T-helper 1 cell treated with Interleukin-12 subunit alpha and Interleukin-12 subunit beta and Interleukin-4 antibody, amounts not matched to agents 30 μg/mL and 1 μg/mL, for 36 hours (primary cell): ENCODE measurements at regions not wholly inside any gene's neighbourhood (a gene's known extent, or its start where the extent isn't known, plus 50 kb on each side); places are given as distances from the start of the nearest gene placed in this dataset.
"Not testable (repeated sequence)": the region's sequence is repeated elsewhere in the genome, so short reads cannot be mapped to it uniquely, and the experiment has no call there.

Experiments
- H3K27ac Mint-ChIP-seq: one replicate; pipeline ENCODE4 v1.8.0; 2021; ENCODE audit warnings: mild to moderate bottlenecking, mixed read lengths
- H3K27me3 Mint-ChIP-seq: one replicate; pipeline ENCODE4 v1.8.0; 2021; ENCODE audit warnings: low read depth, mixed read lengths
- H3K36me3 Mint-ChIP-seq: one replicate; pipeline ENCODE4 v1.8.0; 2021; ENCODE audit warnings: low read depth, mixed read lengths
- H3K4me1 Mint-ChIP-seq: one replicate; pipeline ENCODE4 v1.8.0; 2021; ENCODE audit warnings: low read depth, mixed read lengths
- H3K4me3 Mint-ChIP-seq: one replicate; pipeline ENCODE4 v1.8.0; 2021; ENCODE audit warnings: mild to moderate bottlenecking, moderate library complexity, mixed read lengths
- H3K9me3 Mint-ChIP-seq: one replicate; pipeline ENCODE4 v1.8.0; 2021; ENCODE audit warnings: mixed read lengths

DNA sequence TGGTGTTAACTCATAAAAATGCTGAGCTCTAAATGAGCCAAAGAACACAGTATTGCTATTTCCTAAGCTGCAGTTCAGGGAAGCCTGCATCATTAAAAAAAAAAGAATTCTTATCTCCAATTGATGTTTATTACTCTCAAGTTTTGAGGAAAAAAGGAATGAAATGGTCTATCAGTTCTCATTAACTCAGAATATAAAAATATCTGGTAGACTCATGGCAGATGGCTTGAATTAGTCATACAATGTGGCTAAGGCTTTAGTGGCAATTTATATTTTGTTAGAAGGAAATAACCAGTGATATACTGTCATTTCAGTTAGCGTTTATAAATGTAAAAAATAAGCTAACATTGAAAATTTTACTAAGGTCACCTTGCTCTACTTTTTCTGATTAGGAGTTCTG is 1403.4 kb upstream of the C9orf72 start:
- no peaks in the 10 kb centered on the region for H3K36me3 Mint-ChIP-seq

DNA sequence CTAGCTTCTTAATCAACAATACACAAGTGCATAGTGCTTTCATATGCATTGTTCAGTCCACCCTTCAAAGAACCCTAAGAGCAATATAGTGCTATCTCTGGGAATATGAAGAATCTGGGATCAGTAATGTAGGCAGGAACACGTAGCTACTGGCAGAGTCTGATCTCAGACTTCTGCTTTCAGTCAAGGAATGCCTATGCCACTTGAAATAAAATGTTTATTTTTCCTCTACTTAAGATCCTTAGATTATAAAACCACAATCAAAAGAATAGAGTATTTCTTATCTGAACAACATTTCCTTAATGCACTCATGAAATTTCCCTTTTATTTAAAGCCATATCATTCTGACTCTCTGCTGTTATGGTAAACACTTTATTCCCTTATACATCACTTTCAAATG is 1407.8 kb upstream of the C9orf72 start:
- H3K27me3 Mint-ChIP-seq = no peaks in the 10 kb centered on the region
- no peak overlapping the region for H3K4me3 Mint-ChIP-seq
- H3K36me3 Mint-ChIP-seq = no peaks in the 10 kb centered on the region
- no peak overlapping the region for H3K27ac Mint-ChIP-seq
- no peaks in the 10 kb centered on the region for H3K9me3 Mint-ChIP-seq
- no peaks in the 10 kb centered on the region for H3K4me1 Mint-ChIP-seq

More for the DNA sequence above, 1403.4 kb upstream of the C9orf72 start:
- no peaks in the 10 kb centered on the region for H3K4me1 Mint-ChIP-seq
- no peaks in the 10 kb centered on the region for H3K9me3 Mint-ChIP-seq
- H3K4me3 Mint-ChIP-seq = no peak overlapping the region
- no peaks in the 10 kb centered on the region for H3K27me3 Mint-ChIP-seq
- H3K27ac Mint-ChIP-seq = no peak overlapping the region

DNA sequence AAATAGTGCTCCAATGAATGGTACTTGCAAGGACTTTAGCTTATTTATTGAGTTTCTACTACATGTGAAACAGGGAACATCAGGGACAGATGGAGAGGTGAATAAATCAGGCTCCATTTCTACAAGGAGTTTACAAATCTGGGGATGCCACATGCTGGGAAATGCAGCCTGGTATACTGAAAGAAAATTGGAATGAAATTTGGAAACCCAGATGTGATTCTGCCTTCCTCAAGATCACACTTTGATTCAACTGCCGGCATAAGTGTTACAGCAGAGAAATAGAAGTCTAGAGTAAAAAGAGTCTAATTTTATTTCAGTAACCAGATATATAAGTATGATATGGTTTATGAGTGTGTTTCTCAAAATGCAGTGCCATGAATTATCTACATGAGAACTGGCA is 1408.4 kb upstream of the C9orf72 start:
- no peaks in the 10 kb centered on the region for H3K36me3 Mint-ChIP-seq
- no peak overlapping the region for H3K4me3 Mint-ChIP-seq
- H3K9me3 Mint-ChIP-seq = no peaks in the 10 kb centered on the region
- no peaks in the 10 kb centered on the region for H3K4me1 Mint-ChIP-seq
- no peak overlapping the region for H3K27ac Mint-ChIP-seq
- H3K27me3 Mint-ChIP-seq = no peaks in the 10 kb centered on the region

DNA sequence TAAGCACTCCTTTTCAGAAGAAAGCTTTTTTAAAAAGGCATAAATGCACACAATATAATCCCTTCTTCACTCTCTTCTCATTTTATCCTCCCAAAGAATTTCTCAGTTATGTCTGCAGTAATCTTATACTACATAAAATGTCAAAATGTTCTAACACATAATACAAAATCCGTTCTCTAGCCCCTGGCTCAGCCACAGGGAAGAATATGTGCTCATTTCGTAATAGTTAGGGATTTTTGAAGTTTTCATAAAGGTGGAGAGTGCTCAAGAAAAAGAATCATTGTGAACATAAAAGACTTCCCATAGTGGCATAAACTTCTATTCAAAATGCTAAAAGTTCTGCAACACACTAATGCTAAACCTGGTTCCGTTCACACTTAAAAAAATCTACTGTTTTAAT is 1410.7 kb upstream of the C9orf72 start:
- no peaks in the 10 kb centered on the region for H3K36me3 Mint-ChIP-seq
- no peaks in the 10 kb centered on the region for H3K27me3 Mint-ChIP-seq

DNA sequence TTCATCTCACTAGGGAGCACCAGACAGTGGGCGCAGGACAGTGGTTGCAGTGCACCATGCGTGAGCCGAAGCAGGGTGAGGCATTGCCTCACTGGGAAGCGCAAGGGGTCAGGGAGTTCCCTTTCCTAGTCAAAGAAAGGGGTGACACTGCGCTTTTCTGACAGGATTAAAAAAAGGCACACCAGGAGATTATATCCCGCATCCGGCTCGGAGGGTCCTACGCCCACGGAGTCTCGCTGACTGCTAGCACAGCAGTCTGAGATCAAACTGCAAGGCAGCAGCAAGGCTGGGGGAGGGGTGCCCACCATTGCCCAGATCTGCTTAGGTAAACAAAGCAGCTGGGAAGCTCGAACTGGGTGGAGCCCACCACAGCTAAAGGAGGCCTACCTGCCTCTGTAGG is 1416.7 kb upstream of the C9orf72 start:
- H3K4me3 Mint-ChIP-seq, H3K36me3 Mint-ChIP-seq, H3K4me1 Mint-ChIP-seq, H3K27me3 Mint-ChIP-seq, H3K27ac Mint-ChIP-seq, H3K9me3 Mint-ChIP-seq: not testable (repeated sequence)

More for the DNA sequence above, 1410.7 kb upstream of the C9orf72 start:
- H3K4me1 Mint-ChIP-seq = no peaks in the 10 kb centered on the region
- H3K4me3 Mint-ChIP-seq = no peak overlapping the region
- H3K27ac Mint-ChIP-seq = no peak overlapping the region
- no peaks in the 10 kb centered on the region for H3K9me3 Mint-ChIP-seq

DNA sequence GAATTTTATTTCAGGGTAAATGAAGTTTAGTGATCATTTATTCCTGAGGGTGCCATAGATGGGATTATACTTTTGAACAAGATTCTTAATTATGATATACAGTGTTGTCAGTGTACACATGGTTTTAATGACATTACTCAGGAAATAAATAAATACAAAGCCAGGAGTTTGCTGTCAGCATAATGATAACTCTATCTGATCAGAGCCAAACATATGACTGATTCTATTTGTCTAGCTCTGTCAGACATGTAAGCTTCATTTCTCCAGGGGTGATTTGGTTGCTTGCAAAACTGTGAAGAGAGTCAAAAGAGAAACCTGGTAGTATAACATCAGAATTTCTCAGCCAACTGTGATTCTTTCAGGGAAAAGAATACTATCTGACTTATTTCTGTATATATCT is 1425.8 kb upstream of the C9orf72 start:
- no peak overlapping the region for H3K27ac Mint-ChIP-seq
- no peak overlapping the region for H3K4me3 Mint-ChIP-seq
- H3K9me3 Mint-ChIP-seq = peaks cover 3% of the 10 kb centered on the region
- H3K4me1 Mint-ChIP-seq = no peaks in the 10 kb centered on the region
- H3K36me3 Mint-ChIP-seq = no peaks in the 10 kb centered on the region
- H3K27me3 Mint-ChIP-seq = no peaks in the 10 kb centered on the region

DNA sequence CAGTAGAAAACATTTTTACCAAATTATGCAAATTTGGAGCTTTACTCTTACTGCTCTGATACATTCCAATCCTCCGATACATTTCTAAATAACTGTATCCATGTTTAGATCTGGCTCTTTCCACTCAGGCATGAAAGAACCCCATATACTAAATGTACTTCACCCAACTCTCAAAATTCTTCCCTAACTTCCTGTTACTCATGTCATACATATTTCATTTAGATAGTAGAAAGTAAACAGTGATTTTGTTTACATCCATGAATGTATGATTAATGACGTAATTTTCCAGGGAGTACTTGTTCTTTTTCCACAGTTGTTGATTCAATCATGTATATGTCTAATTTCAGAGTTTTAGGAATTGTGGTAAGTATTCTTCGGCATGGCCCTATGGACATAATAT is 1426.5 kb upstream of the C9orf72 start:
- H3K4me1 Mint-ChIP-seq = no peaks in the 10 kb centered on the region
- H3K27me3 Mint-ChIP-seq = no peaks in the 10 kb centered on the region
- peaks cover 3% of the 10 kb centered on the region for H3K9me3 Mint-ChIP-seq
- no peak overlapping the region for H3K4me3 Mint-ChIP-seq
- no peak overlapping the region for H3K27ac Mint-ChIP-seq
- H3K36me3 Mint-ChIP-seq = no peaks in the 10 kb centered on the region

DNA sequence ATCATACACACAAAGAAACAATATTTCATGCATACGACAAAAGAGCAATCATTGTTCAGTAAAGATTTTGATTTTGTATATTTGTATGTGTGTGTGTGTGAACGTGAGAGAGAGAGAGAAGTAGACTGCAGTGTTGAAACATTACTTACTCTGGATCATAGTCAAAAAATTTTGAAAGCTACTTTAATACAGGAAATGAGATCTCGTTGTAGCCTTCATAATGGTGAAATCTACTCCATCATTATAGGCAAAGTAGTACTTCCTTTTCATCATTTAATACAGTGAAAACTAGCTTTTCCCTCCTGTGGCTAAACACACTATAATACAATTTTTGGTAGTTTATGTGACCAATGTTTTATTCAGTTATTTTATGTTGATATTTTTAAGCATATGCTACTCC is 1427.7 kb upstream of the C9orf72 start:
- no peaks in the 10 kb centered on the region for H3K36me3 Mint-ChIP-seq
- no peak overlapping the region for H3K27ac Mint-ChIP-seq
- no peaks in the 10 kb centered on the region for H3K27me3 Mint-ChIP-seq
- H3K9me3 Mint-ChIP-seq = peaks cover 3% of the 10 kb centered on the region
- no peak overlapping the region for H3K4me3 Mint-ChIP-seq
- H3K4me1 Mint-ChIP-seq = no peaks in the 10 kb centered on the region

DNA sequence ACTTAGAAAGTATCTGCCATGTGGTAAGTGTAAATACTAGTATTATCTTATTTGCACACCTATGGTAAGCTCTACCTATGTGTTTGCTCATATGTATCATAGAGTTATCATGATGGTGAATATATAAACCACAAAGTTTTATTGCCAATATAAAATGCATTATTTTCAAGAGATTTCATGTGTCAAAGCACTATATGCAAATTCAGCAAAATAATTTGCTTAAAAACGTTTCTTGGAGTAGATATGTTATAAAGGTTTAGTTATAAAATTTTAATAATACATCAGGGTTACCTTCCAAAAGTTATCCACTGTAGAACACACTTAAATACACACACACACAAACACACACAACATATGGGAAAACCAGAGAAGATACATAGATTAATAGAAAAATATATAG is 1431.7 kb upstream of the C9orf72 start:
- H3K4me3 Mint-ChIP-seq = no peak overlapping the region
- no peak overlapping the region for H3K27ac Mint-ChIP-seq
- H3K4me1 Mint-ChIP-seq = no peaks in the 10 kb centered on the region
- H3K27me3 Mint-ChIP-seq = no peaks in the 10 kb centered on the region
- H3K36me3 Mint-ChIP-seq = no peaks in the 10 kb centered on the region
- H3K9me3 Mint-ChIP-seq = no peaks in the 10 kb centered on the region

DNA sequence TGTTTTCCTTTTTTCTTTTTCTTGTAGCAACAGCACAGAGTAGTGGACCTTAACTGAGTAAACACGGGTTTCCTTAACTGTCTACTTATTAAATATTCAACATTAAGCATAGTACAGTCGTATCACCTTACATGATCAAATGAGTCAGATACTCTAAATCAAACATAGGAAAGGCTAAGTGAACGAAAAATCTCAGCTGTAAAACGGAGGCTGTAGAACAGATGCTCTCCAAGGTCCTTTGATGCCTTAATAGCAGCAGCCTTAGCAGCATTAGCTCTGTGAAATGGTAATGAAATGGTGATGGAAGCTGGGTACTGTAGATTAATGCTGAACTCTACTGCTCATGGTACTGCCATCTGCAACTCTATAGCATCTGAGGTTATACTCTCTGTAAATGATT is 1433.3 kb upstream of the C9orf72 start:
- no peak overlapping the region for H3K27ac Mint-ChIP-seq
- H3K9me3 Mint-ChIP-seq = no peaks in the 10 kb centered on the region
- no peaks in the 10 kb centered on the region for H3K27me3 Mint-ChIP-seq
- no peaks in the 10 kb centered on the region for H3K4me1 Mint-ChIP-seq
- H3K36me3 Mint-ChIP-seq = no peaks in the 10 kb centered on the region
- H3K4me3 Mint-ChIP-seq = no peak overlapping the region

DNA sequence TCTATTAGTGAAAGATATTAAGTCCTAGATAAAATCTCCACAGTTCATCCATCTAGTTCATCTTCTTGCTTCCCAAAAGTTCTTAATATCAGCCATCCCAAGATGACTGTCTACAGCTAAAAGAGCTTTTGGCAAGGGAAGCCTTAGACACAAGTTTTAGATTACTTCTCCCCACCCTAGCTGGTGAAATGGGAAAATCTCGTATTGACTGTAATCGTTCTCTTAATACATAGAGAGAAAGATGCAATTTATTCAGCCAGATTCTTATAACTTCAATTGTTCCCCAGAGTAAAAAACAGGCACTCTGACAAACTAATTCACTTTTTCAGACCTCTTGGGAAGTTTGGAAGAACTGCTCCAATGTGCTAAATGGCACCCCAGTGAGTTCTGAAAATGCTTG is 1439.6 kb upstream of the C9orf72 start:
- Mint-ChIP-seq H3K27ac (no peak overlapping the region), H3K9me3 (no peaks in the 10 kb centered on the region), H3K36me3 (no peaks in the 10 kb centered on the region), H3K27me3 (no peaks in the 10 kb centered on the region), H3K4me1 (no peaks in the 10 kb centered on the region), H3K4me3 (no peak overlapping the region)

DNA sequence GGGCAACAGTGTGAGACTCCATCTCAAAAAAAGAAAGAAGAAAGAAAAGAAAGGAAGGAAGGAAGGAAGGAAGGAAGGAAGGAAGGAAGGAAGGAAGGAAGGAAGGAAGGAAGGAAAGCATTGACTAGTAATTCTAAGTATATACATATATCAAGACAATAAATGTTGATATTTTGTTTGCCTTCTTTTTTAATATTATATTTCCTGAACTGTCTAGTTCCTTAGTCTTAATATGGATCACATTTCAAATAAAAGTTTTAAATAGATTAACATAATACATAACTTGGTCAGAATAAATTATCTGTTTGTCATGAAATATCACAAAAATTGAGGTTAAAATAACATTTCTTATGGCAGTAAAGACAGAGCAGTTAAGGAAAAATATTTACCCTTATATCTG is 1448.4 kb upstream of the C9orf72 start:
- Mint-ChIP-seq H3K27ac (no peak overlapping the region), H3K27me3 (no peaks in the 10 kb centered on the region), H3K4me1 (no peaks in the 10 kb centered on the region), H3K9me3 (peaks cover 4% of the 10 kb centered on the region), H3K36me3 (no peaks in the 10 kb centered on the region), H3K4me3 (no peak overlapping the region)

DNA sequence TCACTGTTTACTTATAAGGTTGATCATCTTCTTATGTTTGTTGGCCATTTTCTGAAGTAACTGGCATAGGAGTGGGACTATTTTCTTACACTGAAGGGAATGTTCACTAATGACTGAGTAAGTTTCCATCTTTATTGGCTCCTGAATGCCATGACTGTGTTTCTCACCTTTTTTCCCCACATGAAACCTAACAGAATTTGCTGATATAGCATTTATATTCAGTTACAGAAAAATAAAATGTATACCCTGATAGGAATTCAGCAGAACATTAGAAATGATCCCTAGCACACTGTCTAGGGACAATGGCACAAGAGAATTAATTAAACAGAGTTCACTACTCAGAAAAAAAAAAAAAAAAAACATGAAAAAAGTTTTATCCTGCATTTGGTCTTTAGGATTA is 1465.1 kb upstream of the C9orf72 start:
- Mint-ChIP-seq H3K4me1 (no peaks in the 10 kb centered on the region), H3K36me3 (no peaks in the 10 kb centered on the region), H3K4me3 (no peak overlapping the region), H3K9me3 (peaks cover 3% of the 10 kb centered on the region), H3K27me3 (no peaks in the 10 kb centered on the region), H3K27ac (no peak overlapping the region)

DNA sequence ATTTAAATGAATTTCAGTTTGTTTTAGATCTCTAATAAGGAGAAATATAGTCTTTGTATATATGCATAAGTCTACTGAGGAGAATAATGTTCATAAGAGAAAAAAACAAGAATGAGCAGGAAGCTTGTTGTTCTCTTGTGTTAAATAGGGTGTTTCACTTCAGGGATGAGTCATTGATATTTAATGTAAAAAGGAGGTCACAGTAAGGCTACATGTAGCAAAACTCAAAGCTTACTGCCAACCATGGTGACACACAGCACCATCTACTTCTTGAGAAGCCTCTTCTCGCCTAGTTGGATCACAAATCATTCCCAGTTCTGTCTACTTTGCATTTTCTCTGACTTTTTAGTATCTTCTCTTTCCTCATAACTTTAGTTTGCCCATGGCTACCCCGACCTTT is 1466.0 kb upstream of the C9orf72 start:
- Mint-ChIP-seq H3K27me3 (no peaks in the 10 kb centered on the region), H3K4me3 (no peak overlapping the region), H3K36me3 (no peaks in the 10 kb centered on the region), H3K9me3 (peaks cover 3% of the 10 kb centered on the region), H3K4me1 (no peaks in the 10 kb centered on the region), H3K27ac (no peak overlapping the region)

DNA sequence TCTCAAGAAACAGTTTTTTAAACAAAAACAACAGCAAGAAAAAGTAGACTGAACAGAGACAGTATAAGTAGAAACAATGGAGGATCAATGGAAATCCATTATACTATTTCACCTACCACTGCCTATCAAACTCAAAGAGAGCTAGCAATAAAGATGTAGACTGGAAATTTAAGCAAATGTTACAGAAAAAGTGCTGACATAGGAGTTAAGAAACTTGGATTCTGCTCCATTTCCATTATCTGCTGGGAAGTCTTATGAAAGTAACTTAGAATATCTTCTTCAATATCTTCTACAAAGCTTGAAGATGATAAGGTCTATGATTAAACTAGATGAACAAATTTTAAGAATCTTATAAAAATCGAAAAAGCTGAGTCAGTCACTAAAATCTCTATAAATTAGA is 1469.8 kb upstream of the C9orf72 start:
- Mint-ChIP-seq H3K27me3 (no peaks in the 10 kb centered on the region), H3K9me3 (no peaks in the 10 kb centered on the region), H3K36me3 (no peaks in the 10 kb centered on the region), H3K4me3 (no peak overlapping the region), H3K4me1 (no peaks in the 10 kb centered on the region), H3K27ac (no peak overlapping the region)

DNA sequence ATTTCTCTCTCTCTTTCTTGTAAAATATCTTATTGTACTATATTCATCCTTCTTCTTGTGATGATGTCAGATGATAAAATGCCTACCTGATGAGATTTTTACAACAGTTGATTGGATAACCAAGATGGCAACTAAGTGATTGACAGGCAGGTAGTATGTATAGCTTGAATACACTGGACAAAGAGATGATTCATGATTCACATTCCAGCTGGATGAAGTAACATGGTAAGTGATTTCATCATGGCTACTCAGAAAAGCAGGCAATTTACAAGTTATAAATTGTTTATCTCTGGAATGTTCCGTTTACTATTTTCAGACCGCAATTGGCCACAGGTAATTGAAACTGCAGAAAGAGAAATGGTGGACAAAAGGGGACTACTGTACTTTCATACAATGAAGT is 1471.7 kb upstream of the C9orf72 start:
- no peaks in the 10 kb centered on the region for H3K4me1 Mint-ChIP-seq
- H3K27ac Mint-ChIP-seq = no peak overlapping the region
- H3K36me3 Mint-ChIP-seq = no peaks in the 10 kb centered on the region
- H3K9me3 Mint-ChIP-seq = no peaks in the 10 kb centered on the region
- H3K27me3 Mint-ChIP-seq = no peaks in the 10 kb centered on the region
- no peak overlapping the region for H3K4me3 Mint-ChIP-seq
